Kidney tubule cell (primary cell): ENCODE measurements at regions not wholly inside any gene's neighbourhood (a gene's known extent, or its start where the extent isn't known, plus 50 kb on each side); places are given as distances from the start of the nearest gene placed in this dataset.

Source experiments
- DNase-seq: peaks from one replicate; pipeline ENCODE4 v3.0.0-alpha.2; 2018; ENCODE audit warnings: low spot score

- DNase-seq, result no peak
Observed at GRCh38 chr5:20446121-20446520, 458.1 kb upstream of the CDH18 start.

- DNase-seq, result no peak
Observed at GRCh38 chr5:20445326-20445860, 457.4 kb upstream of the CDH18 start.

- DNase-seq, result no peak
Observed at GRCh38 chr5:20434786-20435185, 446.8 kb upstream of the CDH18 start.

- DNase-seq, result no peak
Observed at GRCh38 chr5:20420991-20421595, 433.1 kb upstream of the CDH18 start.
